T-helper 1 cell treated with Interleukin-12 subunit alpha and Interleukin-12 subunit beta and Interleukin-4 antibody, amounts not matched to agents 30 ng/mL and 1 ng/mL, for 36 hours (primary cell): ENCODE measurements at regions not wholly inside any gene's neighbourhood (a gene's known extent, or its start where the extent isn't known, plus 50 kb on each side); places are given as distances from the start of the nearest gene placed in this dataset.

Experiments
- intact Hi-C: fragments of 100-400 bp; cut with micrococcal nuclease; formaldehyde crosslinking; loops from one replicate; pipeline ENCODE4 v1.15.1; 2024

DNA sequence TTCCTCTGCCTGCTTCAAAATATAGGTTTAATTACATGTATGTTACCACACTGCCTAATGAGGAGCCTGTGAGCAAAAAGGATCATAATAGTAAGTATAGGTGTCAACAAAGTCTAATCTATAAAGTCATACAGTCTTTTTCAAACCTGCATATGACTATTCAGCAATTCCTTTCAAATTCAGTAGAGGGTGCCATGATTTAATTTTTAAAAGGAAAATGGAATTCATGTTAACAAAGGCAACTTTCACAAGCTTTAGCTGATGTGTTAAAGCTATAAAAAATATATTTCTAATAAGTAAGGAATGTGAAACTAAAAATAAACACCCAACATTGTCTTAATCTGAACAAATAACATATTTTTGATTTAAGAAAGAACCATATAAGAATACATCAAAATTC lies 52.1 kb downstream of the MPP7 start:
- intact Hi-C loops, result loop anchor here (1.0 to 2.0 kb wide), 4 partner anchors 52 to 144 kb away; partner anchors contain the start of gene MPP7

DNA sequence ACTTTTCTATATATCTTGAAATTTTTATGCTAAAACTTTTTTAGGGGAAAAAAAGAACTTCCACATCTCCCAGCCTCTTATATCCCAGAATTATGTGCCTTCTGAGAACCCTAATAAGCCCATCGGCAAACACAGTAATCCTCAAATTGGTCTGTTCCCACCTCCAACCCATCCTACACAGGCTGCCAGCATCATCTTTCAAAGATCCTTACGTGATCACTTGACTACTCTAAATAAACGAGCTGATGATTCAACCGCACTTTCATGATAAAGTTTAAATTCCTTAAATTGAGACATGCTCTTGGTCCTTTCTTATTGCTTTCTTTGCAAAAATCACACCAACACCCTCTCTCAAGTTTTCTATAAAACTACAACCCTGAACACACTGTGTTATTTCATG lies 52.5 kb downstream of the MPP7 start:
- intact Hi-C loops, result loop anchor here (1.0 to 2.0 kb wide), 4 partner anchors 52 to 144 kb away; partner anchors contain the start of gene MPP7

DNA sequence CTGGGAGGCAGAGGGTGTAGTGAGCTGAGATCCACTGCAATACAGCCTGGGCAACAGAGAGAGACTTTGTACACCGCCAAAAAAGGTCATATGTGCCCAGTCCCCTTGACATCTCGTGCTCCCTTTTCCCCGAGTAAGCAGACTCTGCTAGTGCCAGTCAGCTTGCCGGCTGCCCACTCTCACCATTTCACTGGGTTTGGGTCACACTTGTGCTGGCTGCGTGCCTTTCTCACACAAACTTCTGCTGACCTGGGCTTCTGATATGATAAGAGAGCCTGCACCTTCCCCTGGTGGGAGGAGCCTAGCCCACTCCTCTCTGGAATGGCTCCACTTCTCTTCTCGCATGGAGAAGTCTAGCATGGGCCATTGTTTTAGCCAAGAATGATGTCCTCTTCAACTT lies 53.4 kb downstream of the MPP7 start:
- intact Hi-C loops, result no loop called here

DNA sequence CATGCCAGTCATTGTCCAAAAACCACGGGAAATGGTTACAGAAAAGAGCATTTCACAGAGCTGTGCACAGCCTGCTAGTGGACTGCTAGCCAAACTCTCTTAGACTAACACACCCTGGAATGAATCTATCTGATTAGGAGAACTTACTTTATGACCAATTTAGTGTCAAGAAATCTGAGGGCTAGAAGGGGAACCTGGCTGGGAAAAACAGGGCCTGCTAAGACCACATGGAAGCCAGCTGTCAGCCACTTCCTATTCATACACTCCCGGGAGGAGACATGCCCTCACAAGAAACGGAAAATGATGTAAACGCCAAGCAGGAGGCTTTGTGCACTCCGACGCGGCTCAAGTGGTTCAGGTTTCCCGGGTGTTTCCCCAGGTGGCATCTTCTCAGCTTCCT lies 54.8 kb downstream of the MPP7 start:
- intact Hi-C loops, result no loop called here

DNA sequence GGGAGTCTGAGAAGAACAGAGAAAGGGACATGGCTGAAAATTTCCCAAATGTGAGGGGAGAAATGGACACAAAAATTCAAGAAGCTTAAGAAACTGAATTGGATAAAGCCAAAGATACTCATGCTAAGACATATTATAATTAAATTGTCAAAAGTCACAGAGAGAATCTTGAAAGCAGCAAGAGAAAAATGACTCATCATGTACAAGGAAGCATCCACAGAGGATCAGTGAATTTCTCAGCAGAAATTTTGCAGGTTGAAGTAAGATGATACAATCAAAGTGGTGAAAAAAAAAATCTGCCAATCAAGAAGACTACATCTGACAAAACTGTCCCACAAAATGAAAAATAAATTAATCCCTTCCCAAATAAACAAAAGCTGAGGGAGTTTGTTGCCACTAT lies 56.8 kb downstream of the MPP7 start:
- intact Hi-C loops, result no loop called here

DNA sequence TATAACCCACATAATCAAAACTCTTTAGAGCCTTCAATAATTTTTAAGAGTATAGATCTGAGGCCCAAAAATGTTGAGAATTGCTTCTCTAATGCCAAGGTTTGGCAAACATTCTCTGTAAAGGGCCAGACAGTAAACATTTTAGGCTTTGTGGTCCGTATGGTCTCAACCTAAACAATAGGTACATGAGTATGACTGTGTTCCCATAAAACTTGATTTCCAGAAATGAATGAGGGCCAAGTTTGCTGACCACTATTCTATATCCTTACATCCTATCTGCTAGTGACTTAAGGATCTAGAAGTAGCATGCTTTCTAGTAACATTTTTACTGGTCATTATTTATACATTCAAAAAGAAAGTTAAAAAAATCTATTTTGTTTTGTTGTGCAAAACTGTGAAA lies 58.9 kb downstream of the MPP7 start:
- intact Hi-C loops, result loop anchor here (2.0 kb wide), 1 partner anchor 873 kb away; no protein-coding TSS in a partner anchor

DNA sequence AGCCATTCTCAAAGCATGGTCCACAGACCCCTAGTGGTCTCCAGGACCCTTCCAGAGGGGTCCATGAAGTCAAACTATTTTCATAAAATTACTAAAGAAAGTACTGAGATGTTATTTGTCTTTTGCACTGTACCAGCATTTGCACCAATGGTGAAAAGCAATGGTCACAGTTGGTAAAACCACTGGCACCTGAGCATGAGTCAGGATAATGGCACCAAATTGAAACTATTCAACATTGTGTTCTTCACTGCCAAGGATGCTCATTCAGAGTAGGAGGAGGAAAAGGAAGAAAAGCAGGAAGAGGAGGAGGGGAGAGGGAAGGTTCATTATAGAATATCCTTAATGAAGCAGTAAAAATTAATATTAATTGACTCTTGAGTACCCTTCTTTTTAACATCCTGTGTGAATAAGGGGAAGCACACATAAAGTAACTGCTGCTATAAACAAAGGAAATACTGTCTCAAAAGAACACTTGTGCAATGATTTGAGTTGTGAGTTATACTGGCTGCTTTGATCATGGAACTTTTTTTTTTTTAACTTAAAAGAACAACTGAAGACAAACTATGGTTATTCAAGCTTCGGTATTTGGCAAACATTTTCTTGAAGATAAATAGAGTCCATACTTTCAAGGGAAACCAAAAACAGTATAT lies 60.2 kb downstream of the MPP7 start:
- intact Hi-C loops, result loop anchor here (1.0 to 2.0 kb wide), 4 partner anchors 63 to 872 kb away; no protein-coding TSS in a partner anchor

DNA sequence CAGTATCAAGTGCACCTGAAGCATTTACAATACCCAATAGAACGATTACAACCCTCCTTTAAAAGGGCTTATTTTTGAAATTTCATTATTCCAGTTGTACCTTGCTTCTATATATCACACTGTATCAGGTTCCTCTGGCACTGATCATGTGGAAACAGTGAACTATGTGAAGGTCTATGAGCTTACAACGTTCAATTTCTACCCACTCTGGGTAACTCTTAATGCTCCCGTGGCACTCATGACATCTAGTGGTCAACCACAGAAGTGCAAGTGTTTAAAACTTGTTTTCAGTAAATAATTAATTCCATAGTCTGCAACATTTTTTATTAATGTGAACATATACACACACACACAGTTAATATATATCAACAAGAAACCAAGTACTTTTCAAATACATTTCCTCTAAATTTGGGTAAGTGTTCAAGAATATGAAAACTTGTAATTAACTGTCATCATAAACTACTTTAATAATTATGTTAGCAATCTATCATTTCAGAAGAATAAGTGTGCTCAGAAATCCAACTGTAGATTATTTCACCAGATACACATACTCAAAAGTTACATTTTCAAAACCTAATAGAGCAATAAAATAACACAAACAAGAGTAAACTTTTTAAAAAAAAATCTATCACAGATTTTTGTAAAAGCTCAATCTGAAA lies 61.0 kb downstream of the MPP7 start:
- intact Hi-C loops, result loop anchor here (1.0 to 2.0 kb wide), 8 partner anchors 63 to 871 kb away; no protein-coding TSS in a partner anchor

DNA sequence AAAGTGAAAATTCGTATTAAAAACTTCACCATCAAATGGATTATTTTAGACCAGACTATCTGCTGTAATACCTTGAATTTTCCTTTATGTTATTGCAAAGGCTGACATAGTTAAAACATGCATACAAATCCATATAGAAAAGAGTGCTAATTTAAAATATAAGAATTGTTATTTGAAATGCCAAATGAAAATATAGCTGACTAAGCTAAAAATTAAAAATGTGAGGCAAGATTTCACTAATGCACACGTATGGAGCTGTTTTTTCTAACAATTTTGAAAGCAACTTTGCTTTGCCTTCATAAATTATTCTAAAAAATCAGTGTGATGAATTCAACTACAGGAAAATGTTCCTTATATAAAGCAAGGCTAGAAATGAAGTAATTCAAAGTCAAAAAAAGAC lies 62.5 kb downstream of the MPP7 start:
- intact Hi-C loops, result loop anchor here (2.0 kb wide), 2 partner anchors 140 to 584 kb away; no protein-coding TSS in a partner anchor

DNA sequence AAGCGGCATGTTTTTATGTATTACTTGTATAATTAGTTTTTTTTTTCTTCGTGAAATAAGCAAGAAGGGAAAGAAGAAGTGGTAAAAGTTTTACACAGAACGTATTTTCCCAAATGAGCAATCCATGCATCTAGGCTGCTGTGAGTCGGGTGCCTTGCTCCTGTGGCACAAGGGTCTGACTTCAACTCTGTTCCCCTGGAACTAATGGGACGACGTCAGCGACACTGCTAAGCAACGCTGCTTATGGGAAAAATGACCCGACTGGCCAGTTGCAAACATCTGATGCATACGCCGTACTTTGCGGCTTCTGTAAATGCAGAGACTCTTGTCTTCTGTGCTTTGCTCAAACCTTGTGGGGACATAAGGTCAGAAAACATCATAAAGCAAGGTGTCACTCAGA lies 66.3 kb downstream of the MPP7 start:
- intact Hi-C loops, result no loop called here

DNA sequence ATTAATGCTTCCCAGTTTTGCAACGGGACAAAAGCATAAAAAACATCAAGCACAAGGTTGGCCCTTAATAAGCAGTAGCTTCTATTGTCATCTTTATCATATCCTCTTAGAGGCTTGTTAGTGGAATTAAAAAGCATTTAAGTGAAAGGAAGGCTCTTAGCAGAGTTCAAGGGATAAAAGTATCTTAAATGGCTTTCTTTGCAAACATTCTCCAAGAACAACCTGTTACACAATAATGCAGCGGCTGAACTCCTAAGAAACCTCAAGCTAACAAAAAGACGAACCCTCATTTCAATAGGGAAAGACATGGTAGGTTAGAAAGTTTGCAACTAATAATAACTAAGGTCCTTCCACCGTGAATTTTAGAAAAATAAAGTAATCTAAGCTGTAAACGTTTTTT lies 82.1 kb downstream of the MPP7 start:
- intact Hi-C loops, result no loop called here

DNA sequence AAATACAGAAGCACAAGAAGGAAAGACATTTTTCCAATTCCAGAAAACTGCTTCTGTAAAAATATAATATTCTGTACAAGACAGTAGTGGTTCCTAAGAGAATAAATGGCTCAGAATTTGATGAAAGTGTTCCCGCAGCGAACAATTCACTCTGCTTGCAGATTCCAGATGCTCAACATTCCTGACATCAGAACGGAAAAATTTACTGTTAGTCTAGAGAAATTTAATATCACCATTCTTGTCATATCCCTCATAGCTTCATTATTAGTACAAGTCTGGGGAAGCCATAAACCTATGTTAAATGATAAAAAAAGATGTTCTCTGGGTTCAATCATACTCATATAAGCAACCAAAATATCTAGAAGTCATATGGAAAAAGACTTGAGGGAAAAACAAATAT lies 83.6 kb downstream of the MPP7 start:
- intact Hi-C loops, result no loop called here

DNA sequence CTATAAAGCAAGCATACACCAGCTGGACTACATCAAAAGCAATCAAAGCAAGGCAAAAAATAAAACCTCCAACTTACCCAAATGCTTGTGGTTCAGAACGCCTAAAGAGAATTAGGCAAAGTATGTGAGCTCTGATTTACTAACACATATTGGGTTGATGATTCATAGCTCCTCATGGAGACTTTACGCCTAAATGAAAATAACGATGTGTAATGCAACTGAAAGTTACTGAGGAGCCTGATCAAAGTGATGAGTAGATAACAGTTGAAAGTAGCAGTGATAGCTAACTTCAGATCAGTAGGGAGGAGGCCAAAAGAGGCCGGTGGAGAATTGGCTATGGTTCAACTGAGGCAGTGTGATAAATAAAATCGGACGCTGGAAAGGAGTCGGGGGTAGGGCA lies 85.0 kb downstream of the MPP7 start:
- intact Hi-C loops, result no loop called here

DNA sequence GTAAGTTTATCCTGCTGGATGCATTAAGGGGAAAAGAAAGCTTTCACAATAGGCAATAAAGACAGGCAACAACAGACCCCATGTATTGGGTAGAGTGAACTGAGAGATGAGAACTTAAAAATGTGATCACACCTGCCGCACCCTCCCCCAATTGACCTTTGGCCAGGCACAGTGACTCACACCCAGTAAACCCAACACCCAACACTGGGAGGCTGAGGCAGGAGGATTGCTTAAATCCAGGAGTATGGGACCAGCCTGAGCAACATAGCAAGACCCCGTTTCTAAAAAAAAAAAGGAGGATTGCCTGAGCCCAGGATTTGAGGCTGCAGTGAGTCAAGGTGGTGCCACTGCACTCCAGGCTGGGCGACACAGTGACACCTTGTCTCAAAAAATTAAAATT lies 86.9 kb downstream of the MPP7 start:
- intact Hi-C loops, result no loop called here

DNA sequence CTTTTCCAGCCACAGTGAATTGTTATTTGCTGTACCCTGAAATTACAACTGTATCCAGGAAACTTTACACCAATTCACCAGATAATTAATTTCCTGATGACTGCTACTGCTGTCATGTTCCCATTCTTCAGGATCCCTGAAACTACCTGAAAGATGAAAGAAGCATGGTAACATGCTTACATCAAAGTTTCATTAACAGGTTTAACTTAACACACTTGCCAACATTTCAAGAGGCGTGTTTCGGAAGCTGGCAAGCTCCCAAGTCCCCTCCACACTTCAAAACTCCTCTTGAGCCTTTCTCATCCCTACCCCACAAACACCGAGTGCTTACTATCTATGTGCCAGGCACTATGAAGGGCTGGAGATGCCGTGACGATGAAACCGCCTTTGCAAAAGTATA lies 88.6 kb downstream of the MPP7 start:
- intact Hi-C loops, result no loop called here

DNA sequence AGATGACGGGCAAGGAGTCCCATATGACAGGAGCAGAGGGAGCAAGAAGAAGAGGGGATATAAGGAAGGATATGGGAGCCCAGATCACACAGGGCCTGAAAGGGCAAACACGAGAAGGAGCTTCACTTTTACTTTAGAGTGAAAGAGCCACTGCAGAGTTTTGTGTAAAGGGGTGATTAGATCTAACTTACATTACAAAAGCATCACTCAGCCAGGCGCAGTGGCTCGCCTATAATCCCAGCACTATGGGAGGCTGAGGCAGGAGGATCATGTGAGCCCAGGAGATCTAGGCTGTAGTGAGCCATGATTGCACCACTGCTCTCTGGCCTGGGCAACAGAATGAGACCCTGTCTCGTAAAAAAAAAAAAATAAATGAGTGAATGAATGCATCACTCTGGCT lies 91.1 kb downstream of the MPP7 start:
- intact Hi-C loops, result no loop called here

DNA sequence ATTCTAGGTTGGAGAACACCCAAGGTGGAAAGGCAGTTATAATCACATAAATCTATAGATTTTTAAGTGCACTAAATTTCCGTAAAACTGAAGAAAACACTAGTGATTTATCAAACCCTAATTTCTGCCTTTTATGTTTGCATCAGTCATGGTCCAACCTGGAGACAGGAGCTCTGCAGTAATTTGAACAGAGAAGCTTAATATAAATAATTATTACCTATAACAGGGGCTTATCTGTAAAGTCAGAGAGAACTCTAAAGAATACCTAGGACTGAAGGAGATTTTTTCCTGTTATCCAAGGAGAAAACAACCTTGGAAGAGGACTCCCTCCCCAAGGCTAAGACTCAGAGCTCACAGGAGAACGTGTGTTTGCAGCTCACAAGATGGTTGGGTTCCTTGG lies 95.1 kb downstream of the MPP7 start:
- intact Hi-C loops, result no loop called here

DNA sequence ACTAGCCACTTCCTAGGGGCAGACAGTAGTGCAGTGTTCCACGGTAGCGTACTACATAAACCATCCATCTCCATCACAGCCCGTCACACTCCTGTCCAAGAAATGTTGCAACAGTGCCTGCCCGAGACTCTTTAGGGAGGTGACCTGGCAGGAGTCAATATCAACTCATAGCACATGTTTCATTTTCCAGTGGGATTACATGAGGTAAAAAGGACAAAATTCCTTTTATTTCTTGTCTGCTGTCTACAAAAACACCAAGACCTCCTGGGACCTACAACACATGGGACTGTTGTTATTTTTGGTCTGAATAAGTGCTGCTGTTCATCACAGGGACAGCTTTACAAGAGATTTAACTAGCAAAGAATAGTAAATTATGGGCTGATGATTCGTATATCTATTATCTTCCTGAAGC lies 99.9 kb downstream of the MPP7 start:
- intact Hi-C loops, result no loop called here

DNA sequence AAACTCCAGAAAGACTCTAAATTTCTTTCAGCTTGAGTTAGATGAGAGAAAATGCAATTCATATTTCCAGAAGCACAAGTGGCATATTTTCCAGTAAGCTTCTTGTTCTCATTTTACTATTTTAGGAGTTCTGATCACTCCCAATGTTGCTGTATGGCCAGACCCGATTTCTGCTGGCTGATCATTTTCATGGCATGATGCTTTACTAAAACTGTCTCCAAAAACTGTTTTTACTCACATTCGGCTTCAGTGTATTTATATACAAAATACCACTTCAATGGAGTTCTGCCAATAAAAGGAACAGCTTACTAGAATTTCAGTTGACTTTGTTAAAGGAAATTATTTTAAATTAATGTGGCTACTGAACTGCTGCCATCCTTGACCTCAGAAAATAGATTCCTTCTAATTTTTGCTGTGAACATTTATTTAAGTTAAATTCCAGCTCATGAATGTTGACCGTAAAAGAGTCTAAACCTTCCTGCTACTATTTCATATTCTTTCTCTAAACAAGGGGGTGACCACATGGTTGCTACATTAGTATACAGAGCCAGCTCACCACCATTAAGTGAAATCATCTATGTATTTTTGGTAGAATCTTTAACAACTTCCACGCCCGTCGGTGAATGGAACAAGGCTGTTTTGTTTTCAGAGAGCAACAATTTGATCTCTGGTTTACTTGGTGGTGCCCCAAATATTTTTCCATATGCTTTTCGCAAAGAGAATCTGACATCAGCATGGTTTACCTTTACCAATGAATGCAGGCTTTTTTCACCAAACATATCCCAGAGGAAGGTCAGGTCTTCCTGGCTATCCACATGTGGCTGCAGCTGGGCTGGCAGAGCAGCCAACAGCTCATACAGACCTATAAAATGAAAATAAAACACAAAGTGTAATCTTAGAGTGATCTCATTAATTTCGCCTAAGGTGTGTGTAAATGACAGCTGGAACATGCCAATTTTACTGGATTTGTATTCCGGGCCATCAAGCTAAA lies 101.2 kb downstream of the MPP7 start:
- intact Hi-C loops, result no loop called here

DNA sequence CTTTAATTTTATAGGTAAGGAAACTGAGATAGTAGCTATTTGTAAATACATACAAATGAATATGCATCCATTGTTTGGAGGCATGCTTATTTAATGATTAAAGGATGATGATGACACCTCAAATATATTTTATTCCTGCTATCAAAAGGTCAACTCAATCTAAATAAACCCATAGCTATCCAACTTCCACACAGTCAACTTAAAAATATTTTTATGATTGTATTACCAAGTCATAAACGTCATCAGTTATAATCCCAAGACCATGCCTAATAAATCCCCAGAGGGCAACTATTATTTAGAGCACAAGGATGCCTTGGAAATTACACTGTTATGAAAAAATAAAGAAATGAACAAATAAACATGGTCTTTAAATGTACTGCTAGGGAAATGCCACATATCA lies 102.1 kb downstream of the MPP7 start:
- intact Hi-C loops, result no loop called here

DNA sequence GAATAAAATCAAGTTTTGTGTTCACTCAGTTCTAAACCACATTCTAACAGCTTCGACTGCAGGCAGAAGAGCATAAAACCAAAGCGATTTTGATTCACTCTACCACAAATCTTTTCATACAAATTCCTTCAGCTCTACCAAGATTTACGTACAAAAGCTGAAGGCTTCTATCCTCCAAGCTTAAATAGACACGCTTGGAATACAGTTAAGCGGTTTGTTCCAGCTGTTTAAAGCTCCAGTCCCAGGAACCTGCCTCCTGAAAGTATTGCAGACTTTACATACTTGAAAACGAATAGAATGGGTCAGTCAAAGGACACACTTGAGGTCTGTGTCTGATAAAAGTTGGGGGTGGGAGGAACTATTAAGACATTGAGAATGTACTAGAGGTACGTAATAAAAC lies 102.9 kb downstream of the MPP7 start:
- intact Hi-C loops, result no loop called here

DNA sequence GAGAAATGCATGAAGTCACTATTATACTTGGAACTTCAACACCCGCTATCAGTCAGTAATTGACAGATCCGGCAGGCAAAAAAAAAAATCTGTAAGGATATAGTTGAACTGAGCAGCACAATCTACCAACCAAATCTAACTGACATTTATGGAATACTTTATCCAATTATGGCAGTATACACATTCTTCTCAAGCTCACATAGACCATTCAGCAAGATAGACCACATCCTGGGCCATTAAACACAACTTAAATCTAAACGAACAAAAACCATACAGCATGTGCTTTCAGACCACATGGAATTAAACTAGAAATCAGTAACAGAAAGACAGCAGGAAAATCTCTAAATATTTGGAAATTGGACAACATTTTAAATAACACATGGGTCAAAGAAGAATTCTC lies 112.7 kb downstream of the MPP7 start:
- intact Hi-C loops, result no loop called here
